ENCODE measurements at regions not wholly inside any gene's neighbourhood (a gene's known extent, or its start where the extent isn't known, plus 50 kb on each side); places are given as distances from the start of the nearest gene placed in this dataset.

GRCh38 chrX:77162777-77163176 lies 284.4 kb upstream of the FGF16 start:
- TF ChIP-seq, protein P1, sequence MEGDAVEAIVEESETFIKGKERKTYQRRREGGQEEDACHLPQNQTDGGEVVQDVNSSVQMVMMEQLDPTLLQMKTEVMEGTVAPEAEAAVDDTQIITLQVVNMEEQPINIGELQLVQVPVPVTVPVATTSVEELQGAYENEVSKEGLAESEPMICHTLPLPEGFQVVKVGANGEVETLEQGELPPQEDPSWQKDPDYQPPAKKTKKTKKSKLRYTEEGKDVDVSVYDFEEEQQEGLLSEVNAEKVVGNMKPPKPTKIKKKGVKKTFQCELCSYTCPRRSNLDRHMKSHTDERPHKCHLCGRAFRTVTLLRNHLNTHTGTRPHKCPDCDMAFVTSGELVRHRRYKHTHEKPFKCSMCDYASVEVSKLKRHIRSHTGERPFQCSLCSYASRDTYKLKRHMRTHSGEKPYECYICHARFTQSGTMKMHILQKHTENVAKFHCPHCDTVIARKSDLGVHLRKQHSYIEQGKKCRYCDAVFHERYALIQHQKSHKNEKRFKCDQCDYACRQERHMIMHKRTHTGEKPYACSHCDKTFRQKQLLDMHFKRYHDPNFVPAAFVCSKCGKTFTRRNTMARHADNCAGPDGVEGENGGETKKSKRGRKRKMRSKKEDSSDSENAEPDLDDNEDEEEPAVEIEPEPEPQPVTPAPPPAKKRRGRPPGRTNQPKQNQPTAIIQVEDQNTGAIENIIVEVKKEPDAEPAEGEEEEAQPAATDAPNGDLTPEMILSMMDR (IDR thresholded peaks at IDR 0.05; ENCODE audit: low read depth, low read length) = no peak
- no peak for TF ChIP-seq EZH2phosphoT487 (IDR thresholded peaks at IDR 0.05; ENCODE audit: low read depth)

Measured in OCI-LY3 (cell line).